AG09319 (cell line): ENCODE measurements at regions not wholly inside any gene's neighbourhood (a gene's known extent, or its start where the extent isn't known, plus 50 kb on each side); places are given as distances from the start of the nearest gene placed in this dataset.

ENCODE experiments used
- DNase-seq: peaks from one replicate; pipeline ENCODE4 v3.0.0-alpha.2; 2010; ENCODE audit warnings: low read depth; ENCODE audit errors: extremely low read depth
- TF ChIP-seq, protein P1 (sequence below): IDR thresholded peaks from 2 replicates; pipeline ENCODE4 v1.5.1; 2011; ENCODE audit warnings: low read depth, mild to moderate bottlenecking, inconsistent platforms, low read length, moderate library complexity

DNA sequence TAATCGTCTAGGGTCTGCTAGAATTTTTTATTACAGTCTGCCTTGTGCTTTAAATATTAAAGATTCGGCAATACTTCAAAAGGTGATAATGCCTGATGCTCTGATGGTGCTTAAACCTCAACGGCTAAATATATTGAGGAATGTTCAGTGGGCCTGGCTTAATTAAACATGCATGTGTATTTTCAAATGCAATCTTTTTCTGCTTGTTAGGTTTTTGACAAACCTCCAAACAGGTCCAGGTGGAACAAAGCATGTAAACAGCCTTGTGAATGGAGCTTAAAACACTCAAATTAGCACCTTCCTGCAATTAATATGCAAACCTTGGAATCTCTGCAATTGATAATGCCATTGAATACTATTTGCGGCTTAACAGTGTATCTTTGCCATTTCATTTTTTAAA is 334.9 kb downstream of the BARHL2 start:
- DNase-seq = no peak
- TF ChIP-seq, protein P1, sequence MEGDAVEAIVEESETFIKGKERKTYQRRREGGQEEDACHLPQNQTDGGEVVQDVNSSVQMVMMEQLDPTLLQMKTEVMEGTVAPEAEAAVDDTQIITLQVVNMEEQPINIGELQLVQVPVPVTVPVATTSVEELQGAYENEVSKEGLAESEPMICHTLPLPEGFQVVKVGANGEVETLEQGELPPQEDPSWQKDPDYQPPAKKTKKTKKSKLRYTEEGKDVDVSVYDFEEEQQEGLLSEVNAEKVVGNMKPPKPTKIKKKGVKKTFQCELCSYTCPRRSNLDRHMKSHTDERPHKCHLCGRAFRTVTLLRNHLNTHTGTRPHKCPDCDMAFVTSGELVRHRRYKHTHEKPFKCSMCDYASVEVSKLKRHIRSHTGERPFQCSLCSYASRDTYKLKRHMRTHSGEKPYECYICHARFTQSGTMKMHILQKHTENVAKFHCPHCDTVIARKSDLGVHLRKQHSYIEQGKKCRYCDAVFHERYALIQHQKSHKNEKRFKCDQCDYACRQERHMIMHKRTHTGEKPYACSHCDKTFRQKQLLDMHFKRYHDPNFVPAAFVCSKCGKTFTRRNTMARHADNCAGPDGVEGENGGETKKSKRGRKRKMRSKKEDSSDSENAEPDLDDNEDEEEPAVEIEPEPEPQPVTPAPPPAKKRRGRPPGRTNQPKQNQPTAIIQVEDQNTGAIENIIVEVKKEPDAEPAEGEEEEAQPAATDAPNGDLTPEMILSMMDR = no peak

- TF ChIP-seq, protein P1 = no peak
- DNase-seq = no peak
Observed at GRCh38 chr1:90381598-90381997, 335.5 kb downstream of the BARHL2 start.

GRCh38 chr1:90371448-90371813 is 345.7 kb downstream of the BARHL2 start:
- TF ChIP-seq, protein P1 = no peak
- DNase-seq = no peak

- no peak for DNase-seq
- TF ChIP-seq, protein P1 = no peak
Observed at GRCh38 chr1:90370686-90371447, 346.2 kb downstream of the BARHL2 start.

DNA sequence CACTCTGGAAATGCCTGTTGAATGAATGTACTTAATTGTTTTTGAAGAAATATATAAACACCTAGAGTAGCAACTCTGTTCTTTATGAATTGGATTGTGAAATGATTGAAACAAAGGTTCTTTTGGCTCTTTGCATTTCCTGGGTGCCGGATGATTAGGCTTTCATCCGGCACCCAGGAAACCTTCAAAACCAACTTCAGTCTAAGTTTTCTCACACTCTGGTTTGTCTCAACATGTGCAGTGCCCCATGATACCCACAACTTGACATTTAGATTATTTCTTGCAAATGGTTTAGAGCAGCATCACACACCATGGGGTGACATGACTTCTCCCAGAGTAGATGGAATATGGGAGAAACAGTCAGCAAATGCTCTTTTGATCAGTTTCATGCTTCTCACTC is 354.9 kb downstream of the BARHL2 start:
- no peak for DNase-seq
- TF ChIP-seq, protein P1 = no peak

- TF ChIP-seq, protein P1 = no peak
- DNase-seq = no peak
Observed at GRCh38 chr1:90361026-90361425, 356.1 kb downstream of the BARHL2 start.

DNA sequence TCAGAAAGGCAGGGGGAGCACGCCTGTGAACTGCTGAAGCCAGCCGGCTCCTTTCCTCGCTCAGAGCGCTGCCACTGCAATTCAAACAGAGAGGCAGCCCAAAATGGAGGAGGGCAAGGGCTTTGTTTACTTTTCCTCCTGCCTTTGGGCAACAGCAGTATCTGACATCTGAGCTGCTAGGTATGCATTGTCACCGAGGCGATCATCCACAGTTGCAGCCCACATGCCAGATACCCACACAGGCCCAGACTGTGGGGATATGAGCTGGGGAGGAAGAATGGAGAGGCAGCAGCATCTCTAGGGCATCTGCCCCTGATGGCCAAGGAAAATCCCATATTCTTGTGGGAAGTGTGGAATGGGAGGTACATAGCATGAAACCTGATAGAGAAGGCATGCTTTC is 357.1 kb downstream of the BARHL2 start:
- TF ChIP-seq, protein P1 = no peak
- no peak for DNase-seq
